CD4-positive, CD25-positive, alpha-beta regulatory T cell (primary cell): ENCODE measurements at regions not wholly inside any gene's neighbourhood (a gene's known extent, or its start where the extent isn't known, plus 50 kb on each side); places are given as distances from the start of the nearest gene placed in this dataset.
"Not testable (repeated sequence)": the region's sequence is repeated elsewhere in the genome, so short reads cannot be mapped to it uniquely, and the experiment has no call there.

Experiments
- ATAC-seq, 2 donors: fragments of 150-1000 bp; cut with Tn5 transposase; one replicate each; pipeline ENCODE4 v1.10.0; 2021; ENCODE audit warnings: low read depth in 2 of 2, moderate number of reproducible peaks in 2 of 2, moderate library complexity in 1 of 2
- DNase-seq, 3 donors: peaks; one replicate each; pipeline versions ENCODE4 v3.0.0 to v3.0.0-alpha.2; 2012 to 2022; ENCODE audit warnings: mixed read lengths in 1 of 3
- H3K27ac ChIP-seq: one replicate; pipeline ENCODE4 v1.7.0; 2013; ENCODE audit warnings: mild to moderate bottlenecking, low read length; ENCODE audit not compliant: insufficient read depth, poor library complexity, severe bottlenecking
- H3K27me3 ChIP-seq: one replicate; pipeline ENCODE4 v1.7.0; 2013; ENCODE audit warnings: low read length; ENCODE audit not compliant: control insufficient read depth, insufficient read depth
- H3K36me3 ChIP-seq: one replicate; pipeline ENCODE4 v1.7.0; 2013; ENCODE audit warnings: mild to moderate bottlenecking, low read length, moderate library complexity; ENCODE audit not compliant: control insufficient read depth, insufficient read depth
- H3K4me1 ChIP-seq: 2 replicates; pipeline ENCODE4 v1.7.0; 2013; ENCODE audit warnings: mild to moderate bottlenecking, low read length; ENCODE audit not compliant: insufficient read depth, control insufficient read depth, poor library complexity, severe bottlenecking
- H3K4me3 ChIP-seq: one replicate; pipeline ENCODE4 v1.7.0; 2013; ENCODE audit warnings: low read depth, mild to moderate bottlenecking, low read length, moderate library complexity
- H3K9me3 ChIP-seq, 2 experiments: 1 replicate in 1 of 2; 2 replicates in 1 of 2; pipeline ENCODE4 v1.7.0; 2013; ENCODE audit warnings: low read length in 2 of 2, mild to moderate bottlenecking in 1 of 2, moderate library complexity in 1 of 2; ENCODE audit not compliant: control insufficient read depth in 2 of 2
- H3K27ac Mint-ChIP-seq, 3 donors: one replicate each; pipeline ENCODE4 v1.8.0; 2020 to 2022; ENCODE audit warnings: mild to moderate bottlenecking in 3 of 3, mixed read lengths in 3 of 3, moderate library complexity in 2 of 3
- H3K27me3 Mint-ChIP-seq: one replicate; pipeline ENCODE4 v1.8.0; 2022; ENCODE audit warnings: mild to moderate bottlenecking, mixed read lengths
- H3K36me3 Mint-ChIP-seq: one replicate; pipeline ENCODE4 v1.8.0; 2020; ENCODE audit warnings: mixed read lengths
- H3K4me1 Mint-ChIP-seq, 4 donors: one replicate each; pipeline ENCODE4 v1.8.0; 2020 to 2022; ENCODE audit warnings: mixed read lengths in 4 of 4, mild to moderate bottlenecking in 1 of 4
- H3K4me3 Mint-ChIP-seq, 4 donors: one replicate each; pipeline ENCODE4 v1.8.0; 2020 to 2022; ENCODE audit warnings: mild to moderate bottlenecking in 4 of 4, mixed read lengths in 4 of 4, moderate library complexity in 3 of 4
- H3K9me3 Mint-ChIP-seq, 7 donors: one replicate each; pipeline ENCODE4 v1.8.0; 2020 to 2022; ENCODE audit warnings: mixed read lengths in 7 of 7, mild to moderate bottlenecking in 3 of 7, moderate library complexity in 2 of 7

DNA sequence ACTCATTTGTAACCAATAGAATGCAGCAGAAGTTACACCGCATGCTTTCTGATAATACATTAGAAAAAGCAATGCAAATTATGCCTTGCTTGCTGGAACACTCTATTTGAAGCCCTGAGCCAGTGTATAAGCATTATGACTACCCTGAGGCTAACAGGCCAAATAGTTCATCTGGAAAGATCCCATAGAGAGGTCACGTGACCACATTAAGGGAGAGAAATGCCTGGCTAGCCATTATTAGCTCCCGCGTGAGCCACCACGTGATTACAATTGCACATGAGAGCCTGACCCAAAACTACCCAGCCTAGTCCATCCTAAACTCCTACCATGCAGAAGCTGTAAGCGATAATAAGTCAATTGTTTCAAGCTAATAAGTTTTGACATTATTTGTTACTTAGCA, 472.9 kb upstream of the GALNTL6 start:
- H3K36me3 ChIP-seq: no peaks in the 10 kb centered on the region
- H3K9me3 ChIP-seq: no peaks in the 10 kb centered on the region
- ATAC-seq: no peak
- H3K9me3 Mint-ChIP-seq: peaks cover 0 to 9% (median 3%) of the 10 kb centered on the region in 7 donors
- no peaks in the 10 kb centered on the region for H3K27me3 Mint-ChIP-seq
- H3K27ac ChIP-seq: no peak overlapping the region
- H3K4me1 ChIP-seq: no peaks in the 10 kb centered on the region
- no peak overlapping the region for H3K4me3 Mint-ChIP-seq
- DNase-seq: no peak
- no peaks in the 10 kb centered on the region for H3K27me3 ChIP-seq
- H3K4me1 Mint-ChIP-seq: no peaks in the 10 kb centered on the region
- no peak overlapping the region for H3K4me3 ChIP-seq
- no peak overlapping the region for H3K27ac Mint-ChIP-seq
- H3K36me3 Mint-ChIP-seq: no peaks in the 10 kb centered on the region

GRCh38 chr4:171334549-171334948, 478.7 kb upstream of the GALNTL6 start:
- Mint-ChIP-seq H3K4me3 (no peak overlapping the region), H3K27ac (no peak overlapping the region), H3K9me3 (peaks cover 0 to 24% (median 8%) of the 10 kb centered on the region in 7 donors), H3K4me1 (no peaks in the 10 kb centered on the region), H3K27me3 (no peaks in the 10 kb centered on the region), H3K36me3 (no peaks in the 10 kb centered on the region)
- Histone ChIP-seq H3K36me3 (no peaks in the 10 kb centered on the region), H3K4me1 (no peaks in the 10 kb centered on the region), H3K9me3 (no peaks in the 10 kb centered on the region), H3K27ac (no peak overlapping the region), H3K27me3 (no peaks in the 10 kb centered on the region), H3K4me3 (no peak overlapping the region)
- ATAC-seq: no peak
- DNase-seq: no peak

- Mint-ChIP-seq H3K36me3 (no peaks in the 10 kb centered on the region), H3K27ac (no peak overlapping the region), H3K9me3 (peaks cover 0 to 30% (median 11%) of the 10 kb centered on the region in 7 donors), H3K27me3 (no peaks in the 10 kb centered on the region), H3K4me3 (no peak overlapping the region), H3K4me1 (no peaks in the 10 kb centered on the region)
- H3K9me3 ChIP-seq: peaks cover 0 to 5% of the 10 kb centered on the region in 2 experiments
- no peaks in the 10 kb centered on the region for H3K4me1 ChIP-seq
- H3K36me3 ChIP-seq: no peaks in the 10 kb centered on the region
- H3K4me3 ChIP-seq: no peak overlapping the region
- DNase-seq: no peak
- ATAC-seq: no peak
- no peaks in the 10 kb centered on the region for H3K27me3 ChIP-seq
- no peak overlapping the region for H3K27ac ChIP-seq
These were observed 504.5 kb upstream of the GALNTL6 start for GRCh38 chr4:171308661-171309060.

GRCh38 chr4:171298048-171298718, 515.0 kb upstream of the GALNTL6 start:
- not testable (repeated sequence) for DNase-seq, H3K4me3 ChIP-seq, ATAC-seq, H3K27me3 Mint-ChIP-seq, H3K4me3 Mint-ChIP-seq, H3K9me3 ChIP-seq, H3K27ac ChIP-seq, H3K27me3 ChIP-seq, H3K36me3 Mint-ChIP-seq, H3K27ac Mint-ChIP-seq, H3K4me1 Mint-ChIP-seq, H3K4me1 ChIP-seq, H3K36me3 ChIP-seq
- H3K9me3 Mint-ChIP-seq: peaks cover 3 to 37% (median 7%) of the 10 kb centered on the region in 7 donors

GRCh38 chr4:171288816-171289432, 524.3 kb upstream of the GALNTL6 start:
- Histone ChIP-seq H3K27me3 (no peaks in the 10 kb centered on the region), H3K4me3 (no peak overlapping the region), H3K36me3 (no peaks in the 10 kb centered on the region), H3K4me1 (no peaks in the 10 kb centered on the region), H3K9me3 (no peaks in the 10 kb centered on the region), H3K27ac (no peak overlapping the region)
- H3K4me1 Mint-ChIP-seq: no peaks in the 10 kb centered on the region
- no peak overlapping the region for H3K4me3 Mint-ChIP-seq
- H3K9me3 Mint-ChIP-seq: peaks cover 0 to 20% (median 3%) of the 10 kb centered on the region in 7 donors
- no peaks in the 10 kb centered on the region for H3K36me3 Mint-ChIP-seq
- no peaks in the 10 kb centered on the region for H3K27me3 Mint-ChIP-seq
- no peak for DNase-seq
- H3K27ac Mint-ChIP-seq: no peak overlapping the region
- no peak for ATAC-seq

GRCh38 chr4:171281359-171281758, 531.8 kb upstream of the GALNTL6 start:
- peaks cover 0 to 11% (median 3%) of the 10 kb centered on the region in 7 donors for H3K9me3 Mint-ChIP-seq
- no peaks in the 10 kb centered on the region for H3K4me1 ChIP-seq
- H3K4me1 Mint-ChIP-seq: no peaks in the 10 kb centered on the region
- H3K27me3 ChIP-seq: no peaks in the 10 kb centered on the region
- H3K9me3 ChIP-seq: peaks cover 0 to 3% of the 10 kb centered on the region in 2 experiments
- no peaks in the 10 kb centered on the region for H3K36me3 ChIP-seq
- DNase-seq: no peak
- H3K4me3 Mint-ChIP-seq: no peak overlapping the region
- no peak overlapping the region for H3K27ac ChIP-seq
- H3K4me3 ChIP-seq: no peak overlapping the region
- no peaks in the 10 kb centered on the region for H3K27me3 Mint-ChIP-seq
- H3K27ac Mint-ChIP-seq: no peak overlapping the region
- H3K36me3 Mint-ChIP-seq: no peaks in the 10 kb centered on the region
- ATAC-seq: no peak

- H3K4me1 Mint-ChIP-seq: no peaks in the 10 kb centered on the region
- no peak overlapping the region for H3K4me3 Mint-ChIP-seq
- no peaks in the 10 kb centered on the region for H3K36me3 ChIP-seq
- no peaks in the 10 kb centered on the region for H3K36me3 Mint-ChIP-seq
- peaks cover 0 to 8% (median 5%) of the 10 kb centered on the region in 7 donors for H3K9me3 Mint-ChIP-seq
- no peak for ATAC-seq
- H3K4me1 ChIP-seq: no peaks in the 10 kb centered on the region
- H3K4me3 ChIP-seq: no peak overlapping the region
- H3K27ac Mint-ChIP-seq: no peak overlapping the region
- H3K27ac ChIP-seq: no peak overlapping the region
- H3K27me3 ChIP-seq: no peaks in the 10 kb centered on the region
- no peaks in the 10 kb centered on the region for H3K27me3 Mint-ChIP-seq
- peaks cover 0 to 3% of the 10 kb centered on the region in 2 experiments for H3K9me3 ChIP-seq
- DNase-seq: no peak
These were observed 534.1 kb upstream of the GALNTL6 start for GRCh38 chr4:171279131-171279530.

DNA sequence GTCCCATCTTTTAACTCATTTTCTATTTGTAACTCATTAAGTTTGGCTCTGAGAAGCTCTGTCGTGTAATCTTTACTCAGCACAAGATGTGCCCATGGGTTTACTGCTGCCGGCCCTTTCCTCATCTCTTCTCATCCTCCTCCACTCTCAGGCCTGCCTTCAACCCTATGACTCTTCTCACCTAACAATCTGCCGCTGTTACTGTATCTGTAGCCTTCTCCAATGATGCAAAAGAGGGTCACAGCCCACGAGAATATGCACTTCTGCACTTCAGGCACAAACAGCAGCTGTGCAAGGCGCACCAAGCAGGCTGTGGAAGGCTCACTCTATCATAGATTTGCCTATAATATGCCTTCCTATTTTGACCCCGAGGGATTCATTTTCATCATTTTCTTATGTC, 546.5 kb upstream of the GALNTL6 start:
- Histone ChIP-seq H3K27ac (no peak overlapping the region), H3K36me3 (no peaks in the 10 kb centered on the region), H3K27me3 (no peaks in the 10 kb centered on the region), H3K4me3 (no peak overlapping the region), H3K9me3 (peaks cover 2 to 8% of the 10 kb centered on the region in 2 experiments), H3K4me1 (no peaks in the 10 kb centered on the region)
- H3K9me3 Mint-ChIP-seq: peaks cover 0 to 12% (median 6%) of the 10 kb centered on the region in 7 donors
- no peaks in the 10 kb centered on the region for H3K36me3 Mint-ChIP-seq
- H3K4me1 Mint-ChIP-seq: no peaks in the 10 kb centered on the region
- H3K27ac Mint-ChIP-seq: no peak overlapping the region
- H3K27me3 Mint-ChIP-seq: no peaks in the 10 kb centered on the region
- DNase-seq: no peak
- no peak for ATAC-seq
- no peak overlapping the region for H3K4me3 Mint-ChIP-seq
